GM12865 (cell line): ENCODE measurements at regions not wholly inside any gene's neighbourhood (a gene's known extent, or its start where the extent isn't known, plus 50 kb on each side); places are given as distances from the start of the nearest gene placed in this dataset.
"Not testable (repeated sequence)": the region's sequence is repeated elsewhere in the genome, so short reads cannot be mapped to it uniquely, and the experiment has no call there.

ENCODE experiments used
- DNase-seq: peaks from one replicate; pipeline ENCODE4 v3.0.0; 2010; ENCODE audit warnings: low read depth
- H3K4me3 ChIP-seq: 2 replicates; pipeline ENCODE4 v1.5.1; 2011; ENCODE audit warnings: mild to moderate bottlenecking, low read depth, low read length, control low read depth
- CTCF ChIP-seq: IDR thresholded peaks from 2 replicates; pipeline ENCODE4 v1.5.1; 2011; ENCODE audit warnings: low read length, control low read depth, low read depth, inconsistent platforms; ENCODE audit not compliant: insufficient read depth; ENCODE audit errors: missing control alignments

DNA sequence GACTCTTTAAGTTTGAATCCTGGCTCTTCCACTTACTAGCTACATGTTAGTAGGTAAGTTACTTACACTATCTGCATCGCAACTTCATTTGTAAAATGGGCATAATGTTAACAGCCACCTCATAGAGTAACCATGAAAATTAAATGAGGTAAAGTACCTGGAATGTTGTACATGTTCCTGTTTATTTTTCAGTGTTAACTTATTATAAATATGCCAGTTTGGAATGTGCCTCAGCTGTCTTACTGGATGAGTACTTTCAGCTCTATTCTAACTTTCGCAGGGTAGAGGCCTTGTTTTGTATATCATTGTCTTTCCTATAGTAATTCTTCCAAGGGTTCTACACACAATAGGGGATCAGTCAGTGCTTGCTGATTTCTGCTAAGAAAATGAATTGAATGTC is 167.4 kb downstream of the DUSP10 start:
- no peak for DNase-seq
- TF ChIP-seq CTCF = no peak
- H3K4me3 ChIP-seq = no peak overlapping the region

DNA sequence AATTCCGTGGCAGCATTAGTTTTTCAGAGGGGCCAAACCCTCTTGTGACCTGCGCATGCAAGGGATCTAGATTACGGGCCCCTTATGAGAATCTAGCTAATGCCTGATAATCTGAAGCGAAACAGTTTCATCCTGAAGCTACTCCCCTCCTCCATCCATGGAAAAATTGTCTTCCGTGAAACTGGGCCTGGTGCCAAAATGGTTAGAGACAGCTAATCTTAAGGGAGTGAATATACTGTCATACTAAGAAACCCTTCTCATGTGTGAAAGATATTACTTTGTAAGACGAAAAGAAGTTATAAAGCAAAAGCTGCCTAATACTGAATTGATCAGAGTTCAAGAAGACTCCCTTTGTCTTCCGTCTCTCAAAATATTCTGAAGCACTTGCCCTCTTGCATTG is 166.3 kb downstream of the DUSP10 start:
- no peak for DNase-seq
- H3K4me3 ChIP-seq = no peak overlapping the region
- TF ChIP-seq CTCF = no peak

- peak; percentile 18 for DNase-seq
- no peak overlapping the region for H3K4me3 ChIP-seq
- TF ChIP-seq CTCF = no peak
Observed at GRCh38 chr1:221576268-221576667, 165.6 kb downstream of the DUSP10 start.

GRCh38 chr1:221583465-221583864 is 158.4 kb downstream of the DUSP10 start:
- DNase-seq = no peak
- TF ChIP-seq CTCF = no peak
- no peak overlapping the region for H3K4me3 ChIP-seq

GRCh38 chr1:221587013-221587412 is 154.9 kb downstream of the DUSP10 start:
- DNase-seq, H3K4me3 ChIP-seq: not testable (repeated sequence)

- DNase-seq, H3K4me3 ChIP-seq: not testable (repeated sequence)
Observed at GRCh38 chr1:221591250-221591649, 150.6 kb downstream of the DUSP10 start.

GRCh38 chr1:221594576-221594975 is 147.3 kb downstream of the DUSP10 start:
- no peak for DNase-seq

GRCh38 chr1:221598122-221598521 is 143.8 kb downstream of the DUSP10 start:
- DNase-seq = no peak
- no peak overlapping the region for H3K4me3 ChIP-seq
- TF ChIP-seq CTCF = no peak

More at GRCh38 chr1:221594576-221594975, 147.3 kb downstream of the DUSP10 start:
- no peak overlapping the region for H3K4me3 ChIP-seq
- TF ChIP-seq CTCF = no peak
